GM12891 (cell line): ENCODE measurements at regions not wholly inside any gene's neighbourhood (a gene's known extent, or its start where the extent isn't known, plus 50 kb on each side); places are given as distances from the start of the nearest gene placed in this dataset.
"Not testable (repeated sequence)": the region's sequence is repeated elsewhere in the genome, so short reads cannot be mapped to it uniquely, and the experiment has no call there.

Source experiments
- DNase-seq: peaks from one replicate; pipeline ENCODE4 v3.0.0; 2011; ENCODE audit warnings: low spot score; ENCODE audit not compliant: insufficient read length
- FAIRE-seq: peaks from 2 replicates; lab custom pipeline; 2011; peaks lifted over from hg19 to GRCh38; lab: Jason Lieb, UNC
- PAX5 ChIP-seq: IDR thresholded peaks from 2 replicates; pipeline ENCODE4 v1.6.1; 2011; ENCODE audit warnings: low read length, moderate library complexity, mild to moderate bottlenecking; ENCODE audit not compliant: insufficient read depth, severe bottlenecking
- POLR2A ChIP-seq: IDR thresholded peaks from 2 replicates; pipeline ENCODE4 v1.6.1; 2011; ENCODE audit warnings: low read depth, low read length, control low read depth
- POLR2AphosphoS5 ChIP-seq: IDR thresholded peaks from 2 replicates; pipeline ENCODE4 v1.6.1; 2011; ENCODE audit warnings: low read depth, low read length, control low read depth
- POU2F2 ChIP-seq: IDR thresholded peaks from 2 replicates; pipeline ENCODE4 v1.6.1; 2011; ENCODE audit warnings: low read depth, mild to moderate bottlenecking, control low read depth, low read length, moderate library complexity
- SPI1 ChIP-seq: IDR thresholded peaks from 2 replicates; pipeline ENCODE4 v1.6.1; 2011; ENCODE audit warnings: low read depth, low read length, control low read depth
- TAF1 ChIP-seq: IDR thresholded peaks from 2 replicates; pipeline ENCODE4 v1.6.1; 2011; ENCODE audit warnings: low read depth, low read length, control low read depth

GRCh38 chrX:489820-490219 is 103.1 kb upstream of the PPP2R3B start:
- FAIRE-seq, result no peak
- TF ChIP-seq POLR2AphosphoS5, result no peak
- no peak for TF ChIP-seq TAF1
- TF ChIP-seq PAX5, result no peak
- TF ChIP-seq POLR2A, result no peak
- TF ChIP-seq POU2F2, result no peak
- TF ChIP-seq SPI1, result no peak
- DNase-seq, result no peak

- TF ChIP-seq SPI1 (no peak), TAF1 (no peak), PAX5 (no peak), POLR2A (no peak), POLR2AphosphoS5 (no peak), POU2F2 (no peak)
Observed at GRCh38 chrX:497186-498014, 110.7 kb upstream of the PPP2R3B start.

GRCh38 chrX:498901-499300 is 112.2 kb upstream of the PPP2R3B start:
- FAIRE-seq, result not testable (repeated sequence)

More at GRCh38 chrX:497186-498014, 110.7 kb upstream of the PPP2R3B start:
- no peak for FAIRE-seq
- DNase-seq, result no peak

GRCh38 chrX:499870-500364 is 113.2 kb upstream of the PPP2R3B start:
- no peak for DNase-seq
- no peak for FAIRE-seq

More at GRCh38 chrX:498901-499300, 112.2 kb upstream of the PPP2R3B start:
- not testable (repeated sequence) for DNase-seq

GRCh38 chrX:500481-501010 is 113.8 kb upstream of the PPP2R3B start:
- FAIRE-seq, result no peak
- no peak for DNase-seq
- TF ChIP-seq POLR2A, result no peak
- no peak for TF ChIP-seq SPI1
- TF ChIP-seq TAF1, result no peak
- TF ChIP-seq POLR2AphosphoS5, result no peak
- TF ChIP-seq PAX5, result no peak
- TF ChIP-seq POU2F2, result no peak

More at GRCh38 chrX:499870-500364, 113.2 kb upstream of the PPP2R3B start:
- no peak for TF ChIP-seq PAX5

GRCh38 chrX:506341-506740 is 119.6 kb upstream of the PPP2R3B start:
- no peak for DNase-seq
- TF ChIP-seq TAF1 (no peak), SPI1 (no peak), POLR2AphosphoS5 (no peak), POU2F2 (no peak), PAX5 (no peak), POLR2A (no peak)
- FAIRE-seq, result no peak

- no peak for FAIRE-seq
- TF ChIP-seq PAX5, result no peak
- TF ChIP-seq POLR2A, result no peak
- TF ChIP-seq SPI1, result no peak
- no peak for TF ChIP-seq POLR2AphosphoS5
- no peak for TF ChIP-seq POU2F2
- TF ChIP-seq TAF1, result no peak
- DNase-seq, result no peak
Observed at GRCh38 chrX:508163-508562, 121.5 kb upstream of the PPP2R3B start.

- not testable (repeated sequence) for DNase-seq, FAIRE-seq
Observed at GRCh38 chrX:508821-509220, 121.8 kb upstream of the SHOX start.

GRCh38 chrX:511089-511488 is 119.5 kb upstream of the SHOX start:
- not testable (repeated sequence) for FAIRE-seq, DNase-seq

- no peak for FAIRE-seq
- no peak for DNase-seq
- TF ChIP-seq POU2F2, result no peak
- no peak for TF ChIP-seq SPI1
- no peak for TF ChIP-seq TAF1
- no peak for TF ChIP-seq PAX5
- no peak for TF ChIP-seq POLR2AphosphoS5
- no peak for TF ChIP-seq POLR2A
Observed at GRCh38 chrX:518319-518718, 112.3 kb upstream of the SHOX start.

GRCh38 chrX:519741-520140 is 110.8 kb upstream of the SHOX start:
- FAIRE-seq (no peak), DNase-seq (no peak)
- no peak for TF ChIP-seq SPI1
- no peak for TF ChIP-seq POLR2AphosphoS5
- TF ChIP-seq POU2F2, result no peak
- TF ChIP-seq POLR2A, result no peak
- TF ChIP-seq TAF1, result no peak
- no peak for TF ChIP-seq PAX5

GRCh38 chrX:522456-522855 is 108.1 kb upstream of the SHOX start:
- FAIRE-seq (no peak), DNase-seq (no peak)
- TF ChIP-seq TAF1, result no peak
- no peak for TF ChIP-seq SPI1
- no peak for TF ChIP-seq POLR2A
